HepG2 (cell line): ENCODE measurements at regions not wholly inside any gene's neighbourhood (a gene's known extent, or its start where the extent isn't known, plus 50 kb on each side); places are given as distances from the start of the nearest gene placed in this dataset.
"Not testable (repeated sequence)": the region's sequence is repeated elsewhere in the genome, so short reads cannot be mapped to it uniquely, and the experiment has no call there.

Experiments used
- ATAC-seq: fragments of 200-7000 bp; cut with Tn5 transposase; 3 replicates; pipeline ENCODE4 v1.9.1; 2020; ENCODE audit warnings: mild to moderate bottlenecking, moderate library complexity
- BruUV-seq: library from RNA; stranded (reverse); fragments of 400-500 nt; replicated peaks from 2 replicates; lab custom pipeline; 2021; lab: Mats Ljungman, UMichigan
- CTCF ChIA-PET: fragments of 300-600 bp; formaldehyde crosslinking; extraction: SDS; loops from one replicate; lab custom pipeline; 2021; ENCODE audit warnings: low total read pairs, inconsistent platforms, low intra/inter-chr PET ratio; lab: Yijun Ruan, JAX
- POLR2A ChIA-PET: fragments of 350-600 bp; sonication (Branson Sonifier 250); formaldehyde crosslinking; loops from one replicate; lab custom pipeline; 2020; ENCODE audit warnings: antibody characterized with exemption, inconsistent platforms; lab: Yijun Ruan, JAX
- DNase-seq: peaks from one replicate; pipeline ENCODE4 v3.0.0-alpha.2; 2015; ENCODE audit warnings: low spot score
- FAIRE-seq: peaks from 3 replicates; lab custom pipeline; 2011; peaks lifted over from hg19 to GRCh38; lab: Jason Lieb, UNC
- H2AFZ ChIP-seq: one replicate; pipeline ENCODE4 v1.6.1; 2011; ENCODE audit warnings: low read length, inconsistent platforms
- H3K27ac ChIP-seq: fragments of 300-600 bp; 3 replicates; pipeline ENCODE4 v1.8.0; 2011; ENCODE audit warnings: mixed run types, mild to moderate bottlenecking, mixed read lengths, low read length, inconsistent platforms; ENCODE audit not compliant: insufficient read depth; ENCODE audit errors: extremely low read length
- H3K27me3 ChIP-seq, 2 experiments: fragments of 200-600 bp in 1 of 2; 2 replicates in 1 of 2; 3 replicates in 1 of 2; pipeline versions ENCODE4 v1.6.0 to v1.8.0; 2011; ENCODE audit warnings: low read length in 2 of 2, mild to moderate bottlenecking in 2 of 2, moderate library complexity in 2 of 2, inconsistent platforms in 1 of 2; ENCODE audit not compliant: insufficient read depth in 2 of 2, control insufficient read depth in 1 of 2
- H3K36me3 ChIP-seq, 2 experiments: fragments of 200-600 bp in 1 of 2; replicated peaks in 1 of 2; 2 replicates in 1 of 2; 3 replicates in 1 of 2; pipeline versions ENCODE4 v1.5.1 to v1.8.0; 2011; ENCODE audit warnings: low read length in 2 of 2, inconsistent platforms in 1 of 2; ENCODE audit not compliant: insufficient read depth in 2 of 2, control insufficient read depth in 1 of 2
- H3K4me1 ChIP-seq: 2 replicates; pipeline ENCODE4 v1.5.1; 2012; ENCODE audit warnings: low read length, inconsistent platforms; ENCODE audit not compliant: insufficient read depth
- H3K4me2 ChIP-seq: 2 replicates; pipeline ENCODE4 v1.6.0; 2011; ENCODE audit warnings: low read depth, low read length, inconsistent platforms
- H3K4me3 ChIP-seq, 3 experiments: fragments of 200-600 bp in 1 of 3; sonication (generic), shearing (Covaris generic) in 1 of 3; replicated peaks in 1 of 3; 2 replicates each; pipeline ENCODE4 v1.5.1; 2011 to 2016; ENCODE audit warnings: low read length in 3 of 3, inconsistent platforms in 2 of 3, low read depth in 2 of 3, mild to moderate bottlenecking in 2 of 3, control low read depth in 1 of 3, mixed read lengths in 1 of 3; ENCODE audit not compliant: insufficient read depth in 1 of 3
- H3K79me2 ChIP-seq: one replicate; pipeline ENCODE4 v1.6.1; 2011; ENCODE audit warnings: low read length, inconsistent platforms; ENCODE audit not compliant: insufficient read depth
- H3K9ac ChIP-seq: 2 replicates; pipeline ENCODE4 v1.6.0; 2011; ENCODE audit warnings: mild to moderate bottlenecking, low read depth, low read length, inconsistent platforms; ENCODE audit not compliant: insufficient read depth
- H3K9me3 ChIP-seq: 2 replicates; pipeline ENCODE4 v1.5.1; 2012; ENCODE audit warnings: mild to moderate bottlenecking, low read length
- H4K20me1 ChIP-seq: 2 replicates; pipeline ENCODE4 v1.6.0; 2011; ENCODE audit warnings: inconsistent platforms, mild to moderate bottlenecking, low read length, moderate library complexity; ENCODE audit not compliant: insufficient read depth
- CBX5 ChIP-seq: sonication (generic); formaldehyde crosslinking; IDR thresholded peaks from 2 replicates; pipeline ENCODE4 v1.4.0; 2020; ENCODE audit warnings: missing genetic modification reagents, borderline replicate concordance
- REXO4 ChIP-seq: sonication (generic); formaldehyde crosslinking; IDR thresholded peaks from 2 replicates; pipeline ENCODE4 v1.8.0; 2022; ENCODE audit warnings: missing genetic modification reagents, mild to moderate bottlenecking, borderline replicate concordance
- SNAI1 ChIP-seq: sonication (generic); formaldehyde crosslinking; IDR thresholded peaks from 2 replicates; pipeline ENCODE4 v1.5.0; 2020; ENCODE audit warnings: mild to moderate bottlenecking, missing genetic modification reagents, borderline replicate concordance
- TAF15 ChIP-seq: fragments of 200-400 bp; formaldehyde crosslinking; IDR thresholded peaks from one replicate; pipeline ENCODE4 v1.6.1; 2018; ENCODE audit warnings: mild to moderate bottlenecking, low read depth, low read length; ENCODE audit not compliant: poor library complexity, severe bottlenecking
- ZBTB33 ChIP-seq: sonication (generic); formaldehyde crosslinking; IDR thresholded peaks from 2 replicates; pipeline ENCODE4 v1.4.0; 2020; ENCODE audit warnings: missing genetic modification reagents
- ZBTB42 ChIP-seq: sonication (generic); formaldehyde crosslinking; IDR thresholded peaks from 2 replicates; pipeline ENCODE4 v1.5.0; 2020; ENCODE audit warnings: mild to moderate bottlenecking, missing genetic modification reagents
- ZNF20 ChIP-seq: sonication (generic); formaldehyde crosslinking; IDR thresholded peaks from 2 replicates; pipeline ENCODE4 v1.4.0; 2020; ENCODE audit warnings: mild to moderate bottlenecking, moderate library complexity, missing genetic modification reagents
- ZNF720 ChIP-seq: sonication (generic); formaldehyde crosslinking; IDR thresholded peaks from 2 replicates; pipeline ENCODE4 v1.4.0; 2020; ENCODE audit warnings: missing genetic modification reagents
- WGBS: methylation state at CpG from one replicate; pipeline ENCODE4 v1.1.6; 2017; ENCODE audit warnings: low lambda C conversion rate; 5-methylcytosine and 5-hydroxymethylcytosine counted together
- in situ Hi-C: cut with HindIII; loops from 2 replicates; pipeline ENCODE4 v1.10.0; 2017; ENCODE audit warnings: low pct_unique_long_range_greater_than_20kb; ENCODE audit not compliant: extremely low pct_ligation_motif_present
- intact Hi-C: fragments of 100-400 bp; cut with micrococcal nuclease; formaldehyde crosslinking; loops from one replicate; pipeline ENCODE4 v1.10.0; 2022; ENCODE audit not compliant: unreplicated experiment

DNA sequence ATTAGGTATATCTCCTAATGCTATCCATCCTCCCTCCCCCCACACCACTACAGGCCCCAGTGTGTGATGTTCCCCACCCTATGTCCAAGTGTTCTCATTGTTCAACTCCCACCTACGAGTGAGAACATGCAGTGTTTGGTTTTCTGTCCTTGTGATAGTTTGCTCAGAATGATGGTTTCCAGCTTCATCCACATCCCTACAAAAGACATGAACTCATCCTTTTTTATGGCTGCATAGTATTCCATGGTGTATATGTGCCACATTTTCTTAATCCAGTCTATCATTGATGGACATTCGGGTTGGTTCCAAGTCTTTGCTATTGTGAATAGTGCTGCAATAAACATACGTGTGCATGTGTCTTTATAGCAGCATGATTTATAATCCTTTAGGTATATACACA, 53.8 kb upstream of the HIVEP2 start:
- H4K20me1 ChIP-seq, FAIRE-seq, in situ Hi-C loops, ATAC-seq, H3K4me2 ChIP-seq, POLR2A ChIA-PET, H3K27me3 ChIP-seq, DNase-seq, H2AFZ ChIP-seq, H3K27ac ChIP-seq, CTCF ChIA-PET, H3K4me3 ChIP-seq, H3K9ac ChIP-seq, H3K79me2 ChIP-seq, H3K4me1 ChIP-seq, BruUV-seq, intact Hi-C loops, H3K36me3 ChIP-seq, H3K9me3 ChIP-seq: not testable (repeated sequence)
- WGBS, result 36% methylated on average over 3 of the region's 3 CpGs

DNA sequence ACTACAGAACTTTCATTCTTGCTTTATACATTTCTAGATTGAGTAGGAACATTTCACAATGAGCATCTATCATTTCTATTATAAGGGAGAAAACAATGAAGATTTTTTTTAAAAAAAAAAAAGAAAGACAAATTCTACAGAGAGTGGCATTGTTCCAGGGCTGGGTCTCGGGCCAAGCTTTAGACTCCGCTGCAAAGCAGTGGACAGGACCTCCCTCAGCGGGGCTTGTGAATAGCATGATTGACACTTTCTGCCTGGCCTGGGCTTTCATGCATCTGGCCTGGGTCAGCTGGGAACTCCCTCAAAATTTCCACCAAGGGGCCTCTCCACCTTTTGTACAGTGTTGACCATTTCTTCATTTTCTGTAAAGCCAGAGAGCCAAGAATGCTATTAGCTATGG, 55.8 kb upstream of the HIVEP2 start:
- WGBS, result 63% methylated on average over 3 of the region's 3 CpGs

More for the DNA sequence above, 55.8 kb upstream of the HIVEP2 start:
- POLR2A ChIA-PET, result no interaction called here
- TF ChIP-seq REXO4 (CRISPR knock-in tag), result no peak
- no peak for TF ChIP-seq ZBTB42 (CRISPR knock-in tag)
- no peak for TF ChIP-seq TAF15
- no peak for TF ChIP-seq ZNF720
- no peak for TF ChIP-seq CBX5 (CRISPR knock-in tag)
- TF ChIP-seq SNAI1, result no peak
- no peak for TF ChIP-seq ZNF20 (CRISPR knock-in tag)
- TF ChIP-seq ZBTB33 (CRISPR knock-in tag), result no peak
- TF ChIP-seq, all 625 proteins: peak for 0
- no peaks in the 10 kb centered on the region for H3K36me3 ChIP-seq
- no peaks in the 10 kb centered on the region for H3K79me2 ChIP-seq
- DNase-seq, result no peak
- no peak overlapping the region for H3K27ac ChIP-seq
- no peak overlapping the region for H3K9ac ChIP-seq
- BruUV-seq, result no TSS peak
- H3K4me1 ChIP-seq, result no peaks in the 10 kb centered on the region
- H4K20me1 ChIP-seq, result no peaks in the 10 kb centered on the region
- H3K27me3 ChIP-seq, result no peaks in the 10 kb centered on the region; a peak in 1 of 5 replicates
- no peak for ATAC-seq
- no peak overlapping the region for H2AFZ ChIP-seq
- no peak overlapping the region for H3K4me2 ChIP-seq
- no peak overlapping the region for H3K4me3 ChIP-seq
- intact Hi-C loops, result no loop called here
- H3K9me3 ChIP-seq, result 0 out of 2 replicates have a peak, but pooled peaks cover 3% of the 10 kb centered on the region
- CTCF ChIA-PET, result no interaction called here
- no peak for FAIRE-seq
- in situ Hi-C loops, result no loop called here
